Activated T-cell treated with anti-CD3 and anti-CD28 coated beads for 1 hour (primary cell): ENCODE measurements at regions not wholly inside any gene's neighbourhood (a gene's known extent, or its start where the extent isn't known, plus 50 kb on each side); places are given as distances from the start of the nearest gene placed in this dataset.

ENCODE experiments used
- DNase-seq: peaks from one replicate; pipeline ENCODE4 v3.0.0-alpha.2; 2020; ENCODE audit warnings: low read depth

- no peak for DNase-seq
These were observed 143.3 kb upstream of the ANKFN1 start for GRCh38 chr17:56009795-56010651.

GRCh38 chr17:56011406-56012131 lies 141.7 kb upstream of the ANKFN1 start:
- DNase-seq = no peak

- no peak for DNase-seq
These were observed 135.1 kb upstream of the ANKFN1 start for GRCh38 chr17:56018211-56018610.

GRCh38 chr17:56020369-56020768 lies 132.9 kb upstream of the ANKFN1 start:
- no peak for DNase-seq

- DNase-seq = no peak
These were observed 131.5 kb upstream of the ANKFN1 start for GRCh38 chr17:56021681-56022190.

- no peak for DNase-seq
These were observed 129.4 kb upstream of the ANKFN1 start for GRCh38 chr17:56023851-56024250.

- no peak for DNase-seq
These were observed 126.4 kb upstream of the ANKFN1 start for GRCh38 chr17:56026915-56027314.

- DNase-seq = no peak
These were observed 124.4 kb upstream of the ANKFN1 start for GRCh38 chr17:56028837-56029236.

GRCh38 chr17:56030009-56030624 lies 123.2 kb upstream of the ANKFN1 start:
- DNase-seq = no peak

- no peak for DNase-seq
These were observed 121.6 kb upstream of the ANKFN1 start for GRCh38 chr17:56031636-56032035.

- DNase-seq = no peak
These were observed 119.1 kb upstream of the ANKFN1 start for GRCh38 chr17:56034197-56034635.

- no peak for DNase-seq
These were observed 115.1 kb upstream of the ANKFN1 start for GRCh38 chr17:56038131-56038530.

- no peak for DNase-seq
These were observed 107.4 kb upstream of the ANKFN1 start for GRCh38 chr17:56045872-56046271.

GRCh38 chr17:56047331-56047730 lies 105.9 kb upstream of the ANKFN1 start:
- no peak for DNase-seq

GRCh38 chr17:56057869-56058268 lies 95.4 kb upstream of the ANKFN1 start:
- no peak for DNase-seq

- DNase-seq = no peak
These were observed 88.8 kb upstream of the ANKFN1 start for GRCh38 chr17:56064506-56064905.

- DNase-seq = no peak
These were observed 78.8 kb upstream of the ANKFN1 start for GRCh38 chr17:56074361-56074890.

GRCh38 chr17:56076980-56077379 lies 76.3 kb upstream of the ANKFN1 start:
- DNase-seq = no peak

GRCh38 chr17:56083475-56083874 lies 69.8 kb upstream of the ANKFN1 start:
- no peak for DNase-seq

GRCh38 chr17:56085576-56086267 lies 67.6 kb upstream of the ANKFN1 start:
- no peak for DNase-seq

- no peak for DNase-seq
These were observed 66.1 kb upstream of the ANKFN1 start for GRCh38 chr17:56087199-56087598.
